ENCODE measurements at regions not wholly inside any gene's neighbourhood (a gene's known extent, or its start where the extent isn't known, plus 50 kb on each side); places are given as distances from the start of the nearest gene placed in this dataset.

DNA sequence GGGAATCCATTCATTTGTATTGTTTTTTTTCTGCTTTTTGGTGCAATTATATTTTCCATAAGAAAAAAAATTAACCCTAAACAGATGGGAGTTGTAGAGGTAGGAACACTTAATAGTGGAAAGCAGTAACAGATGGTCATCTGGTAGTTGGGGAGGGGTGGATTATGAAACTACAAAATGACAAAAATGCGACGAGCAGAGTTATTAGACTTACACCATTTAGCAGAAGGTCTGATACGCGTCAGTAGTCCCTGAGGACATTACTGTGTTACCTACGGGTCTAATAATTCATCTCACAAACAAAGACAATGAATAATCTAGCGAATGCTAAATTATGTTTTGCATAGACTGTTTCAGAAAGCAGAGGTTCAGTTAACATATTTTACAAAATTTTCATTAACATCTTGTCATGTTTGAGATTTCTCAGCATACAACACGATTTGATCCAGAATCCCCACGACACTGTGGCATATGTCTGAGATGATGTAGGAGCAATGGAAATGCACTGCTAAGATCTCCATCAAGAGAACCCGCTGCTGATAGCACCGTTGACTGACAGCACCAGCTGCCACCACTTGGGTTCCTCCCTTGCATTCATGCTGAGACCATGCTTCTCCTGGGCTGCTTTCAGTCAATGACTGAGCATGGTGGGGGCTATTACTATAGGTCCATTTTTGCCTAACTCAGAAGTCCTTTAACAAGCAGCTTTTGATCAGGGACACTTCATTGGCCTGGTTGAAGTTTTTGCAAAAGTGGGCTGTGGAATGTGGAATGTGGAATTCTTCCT lies 182.2 kb upstream of the CPHXL start:
- TF ChIP-seq, protein P1, sequence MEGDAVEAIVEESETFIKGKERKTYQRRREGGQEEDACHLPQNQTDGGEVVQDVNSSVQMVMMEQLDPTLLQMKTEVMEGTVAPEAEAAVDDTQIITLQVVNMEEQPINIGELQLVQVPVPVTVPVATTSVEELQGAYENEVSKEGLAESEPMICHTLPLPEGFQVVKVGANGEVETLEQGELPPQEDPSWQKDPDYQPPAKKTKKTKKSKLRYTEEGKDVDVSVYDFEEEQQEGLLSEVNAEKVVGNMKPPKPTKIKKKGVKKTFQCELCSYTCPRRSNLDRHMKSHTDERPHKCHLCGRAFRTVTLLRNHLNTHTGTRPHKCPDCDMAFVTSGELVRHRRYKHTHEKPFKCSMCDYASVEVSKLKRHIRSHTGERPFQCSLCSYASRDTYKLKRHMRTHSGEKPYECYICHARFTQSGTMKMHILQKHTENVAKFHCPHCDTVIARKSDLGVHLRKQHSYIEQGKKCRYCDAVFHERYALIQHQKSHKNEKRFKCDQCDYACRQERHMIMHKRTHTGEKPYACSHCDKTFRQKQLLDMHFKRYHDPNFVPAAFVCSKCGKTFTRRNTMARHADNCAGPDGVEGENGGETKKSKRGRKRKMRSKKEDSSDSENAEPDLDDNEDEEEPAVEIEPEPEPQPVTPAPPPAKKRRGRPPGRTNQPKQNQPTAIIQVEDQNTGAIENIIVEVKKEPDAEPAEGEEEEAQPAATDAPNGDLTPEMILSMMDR (IDR thresholded peaks at IDR 0.05): no peak
- no peak for ATAC-seq (ENCODE audit: low FRiP score)
- DNase-seq (ENCODE audit: low spot score): no peak

DNA sequence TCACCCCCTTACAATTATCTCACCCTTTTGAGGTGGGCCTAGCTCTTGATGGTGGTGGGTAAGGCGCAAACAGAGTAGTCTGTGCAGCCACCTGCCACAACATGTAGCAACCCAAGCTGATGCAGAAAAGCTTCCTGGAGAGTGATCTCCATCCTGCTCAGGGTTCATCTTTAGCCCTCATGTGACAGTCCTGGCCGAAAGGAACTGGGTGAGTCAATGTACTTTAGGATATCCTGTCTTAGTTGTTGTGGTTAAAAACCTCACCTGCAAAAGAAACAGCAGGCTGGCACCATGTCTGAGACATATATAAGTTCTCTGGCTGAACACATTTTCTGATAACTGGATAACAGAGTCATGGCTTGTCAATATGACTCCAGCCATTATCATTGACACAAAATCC lies 183.5 kb upstream of the CPHXL start:
- no peak for DNase-seq (ENCODE audit: low spot score)
- ATAC-seq (ENCODE audit: low FRiP score): no peak

DNA sequence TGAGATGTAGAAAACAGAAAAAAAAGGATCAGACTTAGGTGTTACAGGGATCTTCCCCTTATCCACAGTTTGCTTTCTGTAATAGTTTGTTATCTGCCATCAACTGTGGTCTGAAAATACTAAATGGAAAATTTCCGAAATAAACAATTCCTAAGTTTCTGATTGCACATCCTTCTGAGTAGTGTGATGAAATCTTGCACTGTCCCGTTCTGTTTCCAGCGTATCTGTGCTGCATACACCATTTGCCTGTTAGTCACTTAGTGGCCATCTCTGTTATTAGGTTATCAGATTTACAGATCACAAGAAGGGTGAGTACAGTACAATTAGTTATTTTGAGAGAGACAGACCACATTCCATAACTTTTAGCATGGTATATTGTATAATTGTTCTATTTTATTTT lies 185.6 kb upstream of the CPHXL start:
- no peak for DNase-seq (ENCODE audit: low spot score)
- no peak for ATAC-seq (ENCODE audit: low FRiP score)
- TF ChIP-seq, protein P1 (IDR thresholded peaks at IDR 0.05): no peak

More for the DNA sequence above, 183.5 kb upstream of the CPHXL start:
- TF ChIP-seq, protein P1 (IDR thresholded peaks at IDR 0.05): no peak

DNA sequence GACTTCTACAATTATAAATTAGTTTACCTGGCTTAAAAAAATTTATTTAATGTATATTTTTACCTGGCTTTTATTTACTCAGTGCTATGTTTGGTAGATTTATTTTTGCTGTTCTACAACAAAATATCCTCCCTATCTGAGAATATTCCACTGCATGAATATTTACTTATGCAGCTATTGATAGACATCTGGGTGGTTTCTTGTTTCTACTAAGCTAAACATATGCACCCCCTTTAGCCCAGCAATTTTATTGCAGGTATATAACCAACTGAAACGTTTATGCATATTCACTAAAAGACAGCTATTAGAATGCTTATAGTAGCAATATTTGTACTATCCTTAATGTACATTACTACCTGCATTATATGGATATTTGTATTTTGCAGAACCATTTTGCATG lies 187.7 kb upstream of the CPHXL start:
- DNase-seq (ENCODE audit: low spot score) (no peak), ATAC-seq (ENCODE audit: low FRiP score) (no peak)
- TF ChIP-seq, protein P1 (IDR thresholded peaks at IDR 0.05): no peak

DNA sequence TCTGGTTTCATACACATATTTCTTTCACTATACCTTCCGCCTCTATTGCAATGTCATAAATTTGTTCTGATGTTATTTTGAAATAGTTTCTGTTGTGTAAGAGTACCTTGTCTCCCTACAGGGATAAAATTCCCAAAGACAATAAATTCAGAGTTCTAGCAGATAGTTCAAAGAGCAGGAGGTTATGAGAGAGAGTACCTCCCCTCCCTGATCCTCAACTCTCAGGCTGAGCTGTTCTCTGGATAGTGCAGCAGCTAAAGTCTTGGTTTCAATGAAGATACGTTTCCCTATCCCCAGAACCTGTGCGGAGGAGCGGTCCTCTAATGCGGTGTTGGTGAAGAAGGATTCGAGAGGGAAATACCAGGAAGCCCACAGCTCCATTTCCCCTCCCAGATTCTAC lies 190.2 kb upstream of the CPHXL start:
- peak; percentile 50 for ATAC-seq (ENCODE audit: low FRiP score)
- TF ChIP-seq, protein P1 (IDR thresholded peaks at IDR 0.05): no peak
- no peak for DNase-seq (ENCODE audit: low spot score)

DNA sequence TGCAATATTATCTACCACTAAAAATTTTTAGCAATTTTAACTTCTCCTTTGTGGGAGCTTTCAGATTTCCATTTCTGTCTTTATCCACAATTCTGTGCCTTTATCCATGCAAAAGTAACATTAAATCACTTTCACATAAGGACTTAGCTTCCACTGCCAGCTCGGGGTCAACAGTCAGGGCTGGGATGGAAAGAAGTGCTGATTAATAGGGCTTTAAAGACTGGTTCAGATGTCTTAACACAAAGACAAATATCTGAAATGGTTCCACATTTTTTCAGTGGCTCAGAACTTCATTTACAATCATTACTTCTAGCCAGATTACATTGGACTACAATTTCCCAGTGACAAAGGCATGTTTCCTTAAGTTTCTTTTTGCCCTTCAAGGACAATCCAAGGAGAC lies 191.8 kb upstream of the CPHXL start:
- TF ChIP-seq, protein P1 (IDR thresholded peaks at IDR 0.05): no peak
- ATAC-seq (ENCODE audit: low FRiP score) (no peak), DNase-seq (ENCODE audit: low spot score) (no peak)

DNA sequence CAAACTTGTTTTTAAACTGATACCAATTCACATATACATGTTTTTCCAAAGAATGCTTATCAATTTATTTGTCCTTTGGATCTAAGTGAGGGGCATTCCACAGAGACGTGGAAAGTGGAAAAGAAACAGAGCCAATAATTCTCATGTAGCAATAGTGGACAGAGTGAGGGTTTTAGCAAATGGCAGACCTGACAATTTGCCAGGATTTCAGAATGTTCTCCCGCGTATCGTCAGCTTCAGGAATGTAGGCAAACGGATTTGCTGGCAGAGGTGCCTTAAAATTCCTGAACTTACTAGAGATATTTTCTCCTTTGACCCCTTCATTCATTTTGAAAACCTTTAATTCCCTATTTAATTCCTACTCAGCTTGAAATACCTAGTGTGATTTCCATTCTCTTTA lies 193.4 kb upstream of the CPHXL start:
- TF ChIP-seq, protein P1 (IDR thresholded peaks at IDR 0.05): no peak
- DNase-seq (ENCODE audit: low spot score) (no peak), ATAC-seq (ENCODE audit: low FRiP score) (peak; percentile 85)

All from omental fat pad (tissue), 3 donors.